ENCODE measurements at regions not wholly inside any gene's neighbourhood (a gene's known extent, or its start where the extent isn't known, plus 50 kb on each side); places are given as distances from the start of the nearest gene placed in this dataset.

- TF ChIP-seq POLR2AphosphoS5 (IDR thresholded peaks at IDR 0.05; ENCODE audit: insufficient read depth, low read depth, low read length) (no peak), CTCF (IDR thresholded peaks at IDR 0.05; ENCODE audit: extremely low read depth in 1 of 2, insufficient read depth in 1 of 2, low read depth in 1 of 2, low read length in 2 of 2) (no peak), GATA2 (IDR thresholded peaks at IDR 0.05; ENCODE audit: insufficient read depth, insufficient read length, low read depth, low read length) (no peak), POLR2A (IDR thresholded peaks at IDR 0.05; ENCODE audit: low read depth, low read length) (no peak), EZH2 (IDR thresholded peaks at IDR 0.05; ENCODE audit: borderline replicate concordance, low read depth, low read length, severe bottlenecking) (no peak), JUN (IDR thresholded peaks at IDR 0.05; ENCODE audit: borderline replicate concordance, insufficient read depth, insufficient read length, low read depth) (no peak)
Observed at GRCh38 chr17:79350533-79350932, 260.3 kb downstream of the RBFOX3 start.
